ENCODE measurements at regions not wholly inside any gene's neighbourhood (a gene's known extent, or its start where the extent isn't known, plus 50 kb on each side); places are given as distances from the start of the nearest gene placed in this dataset.

GRCh38 chr3:191543897-191544296, 82.9 kb downstream of the PYDC2 start:
- TF ChIP-seq CTCF (IDR thresholded peaks at IDR 0.05; ENCODE audit: borderline replicate concordance, control extremely low read depth, extremely low read depth, insufficient read depth, missing control alignments): no peak
- in situ Hi-C loops (cut with MboI; ENCODE audit: low sequenced_read_pairs, unreplicated experiment): no loop called here
- DNase-seq (ENCODE audit: low spot score): no peak

- no peak for DNase-seq (ENCODE audit: low spot score)
- in situ Hi-C loops (cut with MboI; ENCODE audit: low sequenced_read_pairs, unreplicated experiment): no loop called here
- TF ChIP-seq CTCF (IDR thresholded peaks at IDR 0.05; ENCODE audit: borderline replicate concordance, control extremely low read depth, extremely low read depth, insufficient read depth, missing control alignments): no peak
These were observed 88.4 kb downstream of the PYDC2 start for GRCh38 chr3:191549357-191549756.

GRCh38 chr3:191555037-191555436, 94.1 kb downstream of the PYDC2 start:
- in situ Hi-C loops (cut with MboI; ENCODE audit: low sequenced_read_pairs, unreplicated experiment): no loop called here
- no peak for TF ChIP-seq CTCF (IDR thresholded peaks at IDR 0.05; ENCODE audit: borderline replicate concordance, control extremely low read depth, extremely low read depth, insufficient read depth, missing control alignments)
- DNase-seq (ENCODE audit: low spot score): no peak

- in situ Hi-C loops (cut with MboI; ENCODE audit: low sequenced_read_pairs, unreplicated experiment): no loop called here
- no peak for DNase-seq (ENCODE audit: low spot score)
- no peak for TF ChIP-seq CTCF (IDR thresholded peaks at IDR 0.05; ENCODE audit: borderline replicate concordance, control extremely low read depth, extremely low read depth, insufficient read depth, missing control alignments)
These were observed 96.4 kb downstream of the PYDC2 start for GRCh38 chr3:191557322-191557721.

- no peak for DNase-seq (ENCODE audit: low spot score)
- TF ChIP-seq CTCF (IDR thresholded peaks at IDR 0.05; ENCODE audit: borderline replicate concordance, control extremely low read depth, extremely low read depth, insufficient read depth, missing control alignments): no peak
- in situ Hi-C loops (cut with MboI; ENCODE audit: low sequenced_read_pairs, unreplicated experiment): no loop called here
These were observed 102.8 kb downstream of the PYDC2 start for GRCh38 chr3:191563722-191564121.

GRCh38 chr3:191566469-191566868, 105.5 kb downstream of the PYDC2 start:
- DNase-seq (ENCODE audit: low spot score): no peak
- no peak for TF ChIP-seq CTCF (IDR thresholded peaks at IDR 0.05; ENCODE audit: borderline replicate concordance, control extremely low read depth, extremely low read depth, insufficient read depth, missing control alignments)
- in situ Hi-C loops (cut with MboI; ENCODE audit: low sequenced_read_pairs, unreplicated experiment): no loop called here

- in situ Hi-C loops (cut with MboI; ENCODE audit: low sequenced_read_pairs, unreplicated experiment): no loop called here
- no peak for DNase-seq (ENCODE audit: low spot score)
- no peak for TF ChIP-seq CTCF (IDR thresholded peaks at IDR 0.05; ENCODE audit: borderline replicate concordance, control extremely low read depth, extremely low read depth, insufficient read depth, missing control alignments)
These were observed 107.2 kb downstream of the PYDC2 start for GRCh38 chr3:191568206-191568605.

All from GM13976 (cell line).